IPS-15b (cell line): ENCODE measurements at regions not wholly inside any gene's neighbourhood (a gene's known extent, or its start where the extent isn't known, plus 50 kb on each side); places are given as distances from the start of the nearest gene placed in this dataset.
"Not testable (repeated sequence)": the region's sequence is repeated elsewhere in the genome, so short reads cannot be mapped to it uniquely, and the experiment has no call there.

ENCODE experiments used
- H3K27me3 ChIP-seq: one replicate; pipeline ENCODE4 v1.6.1; 2013; ENCODE audit warnings: low read length; ENCODE audit not compliant: control insufficient read depth, insufficient read depth
- H3K36me3 ChIP-seq: one replicate; pipeline ENCODE4 v1.6.1; 2013; ENCODE audit warnings: low read length; ENCODE audit not compliant: control insufficient read depth, insufficient read depth
- H3K4me1 ChIP-seq: one replicate; pipeline ENCODE4 v1.6.1; 2013; ENCODE audit warnings: mild to moderate bottlenecking, low read length; ENCODE audit not compliant: control insufficient read depth, insufficient read depth
- H3K4me3 ChIP-seq: one replicate; pipeline ENCODE4 v1.5.1; 2013; ENCODE audit warnings: low read depth, low read length
- H3K9ac ChIP-seq: one replicate; pipeline ENCODE4 v1.6.1; 2013; ENCODE audit warnings: low read depth, mild to moderate bottlenecking, low read length
- H3K9me3 ChIP-seq: one replicate; pipeline ENCODE4 v1.6.1; 2013; ENCODE audit warnings: mild to moderate bottlenecking, low read length; ENCODE audit not compliant: control insufficient read depth, insufficient read depth

GRCh38 chr2:143847257-143847656 is 672.7 kb downstream of the ZEB2 start:
- Histone ChIP-seq H3K36me3 (no peaks in the 10 kb centered on the region), H3K27me3 (no peaks in the 10 kb centered on the region), H3K4me3 (no peak overlapping the region), H3K9ac (no peak overlapping the region), H3K9me3 (no peaks in the 10 kb centered on the region), H3K4me1 (no peaks in the 10 kb centered on the region)

DNA sequence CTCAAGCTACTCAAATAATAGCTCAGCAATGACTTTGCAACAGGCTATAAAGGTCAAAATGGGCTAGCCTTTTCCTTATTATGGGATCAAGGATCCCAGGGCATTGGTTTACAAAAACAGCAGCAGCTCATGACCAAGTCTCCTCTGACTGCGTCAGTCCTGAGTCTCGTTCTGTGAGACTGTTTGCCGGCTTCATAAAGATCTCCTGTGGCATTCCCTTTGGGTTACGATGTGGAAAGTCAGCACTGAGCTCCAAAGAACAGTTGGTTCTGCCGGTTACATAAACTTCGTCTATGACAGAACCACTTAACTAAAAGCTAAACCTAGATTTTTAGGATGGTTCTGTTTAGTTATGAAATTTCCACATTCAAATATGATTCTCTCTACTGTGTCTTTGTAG is 674.9 kb downstream of the ZEB2 start:
- Histone ChIP-seq H3K9me3 (no peaks in the 10 kb centered on the region), H3K27me3 (no peaks in the 10 kb centered on the region), H3K4me1 (no peaks in the 10 kb centered on the region), H3K36me3 (no peaks in the 10 kb centered on the region), H3K4me3 (no peak overlapping the region), H3K9ac (no peak overlapping the region)

- H3K9ac ChIP-seq, result no peak overlapping the region
- no peak overlapping the region for H3K4me3 ChIP-seq
- no peaks in the 10 kb centered on the region for H3K27me3 ChIP-seq
- H3K36me3 ChIP-seq, result no peaks in the 10 kb centered on the region
- no peaks in the 10 kb centered on the region for H3K9me3 ChIP-seq
- no peaks in the 10 kb centered on the region for H3K4me1 ChIP-seq
Measured at GRCh38 chr2:143843686-143844085, 676.2 kb downstream of the ZEB2 start.

- H3K36me3 ChIP-seq, result no peaks in the 10 kb centered on the region
- H3K4me1 ChIP-seq, result no peaks in the 10 kb centered on the region
- no peaks in the 10 kb centered on the region for H3K9me3 ChIP-seq
- H3K9ac ChIP-seq, result no peak overlapping the region
- H3K4me3 ChIP-seq, result no peak overlapping the region
- H3K27me3 ChIP-seq, result no peaks in the 10 kb centered on the region
Measured at GRCh38 chr2:143842836-143843235, 677.1 kb downstream of the ZEB2 start.

- Histone ChIP-seq H3K27me3 (no peaks in the 10 kb centered on the region), H3K4me1 (no peaks in the 10 kb centered on the region), H3K36me3 (no peaks in the 10 kb centered on the region), H3K4me3 (no peak overlapping the region), H3K9me3 (no peaks in the 10 kb centered on the region), H3K9ac (no peak overlapping the region)
Measured at GRCh38 chr2:143841935-143842334, 678.0 kb downstream of the ZEB2 start.

- H3K27me3 ChIP-seq, result no peaks in the 10 kb centered on the region
- no peak overlapping the region for H3K9ac ChIP-seq
- no peaks in the 10 kb centered on the region for H3K4me1 ChIP-seq
- no peaks in the 10 kb centered on the region for H3K36me3 ChIP-seq
- H3K9me3 ChIP-seq, result no peaks in the 10 kb centered on the region
- H3K4me3 ChIP-seq, result no peak overlapping the region
Measured at GRCh38 chr2:143840601-143841000, 679.3 kb downstream of the ZEB2 start.

DNA sequence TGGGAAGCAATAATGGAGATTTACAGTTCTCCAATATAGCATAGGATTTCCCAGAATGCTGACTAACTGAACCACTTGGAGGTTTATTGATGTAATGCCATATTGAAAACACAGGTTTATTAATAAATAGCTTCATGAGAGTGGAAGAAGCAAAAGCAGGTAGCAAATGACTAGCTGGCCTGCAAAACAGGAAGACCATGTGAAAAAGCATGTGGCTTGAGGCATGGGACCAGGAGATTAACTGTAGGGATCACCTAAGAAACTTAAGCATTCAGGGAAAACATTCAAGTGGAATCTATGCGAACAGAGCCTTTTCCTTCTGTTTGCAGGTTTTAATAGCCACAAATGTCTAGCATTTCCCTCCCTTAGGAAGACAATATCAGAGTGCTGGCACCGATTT is 679.7 kb downstream of the ZEB2 start:
- Histone ChIP-seq H3K27me3 (no peaks in the 10 kb centered on the region), H3K4me1 (no peaks in the 10 kb centered on the region), H3K36me3 (no peaks in the 10 kb centered on the region), H3K4me3 (no peak overlapping the region), H3K9me3 (no peaks in the 10 kb centered on the region), H3K9ac (no peak overlapping the region)

- Histone ChIP-seq H3K27me3 (no peaks in the 10 kb centered on the region), H3K4me1 (no peaks in the 10 kb centered on the region), H3K36me3 (no peaks in the 10 kb centered on the region), H3K9ac (no peak overlapping the region), H3K4me3 (no peak overlapping the region), H3K9me3 (no peaks in the 10 kb centered on the region)
Measured at GRCh38 chr2:143839456-143839855, 680.5 kb downstream of the ZEB2 start.

DNA sequence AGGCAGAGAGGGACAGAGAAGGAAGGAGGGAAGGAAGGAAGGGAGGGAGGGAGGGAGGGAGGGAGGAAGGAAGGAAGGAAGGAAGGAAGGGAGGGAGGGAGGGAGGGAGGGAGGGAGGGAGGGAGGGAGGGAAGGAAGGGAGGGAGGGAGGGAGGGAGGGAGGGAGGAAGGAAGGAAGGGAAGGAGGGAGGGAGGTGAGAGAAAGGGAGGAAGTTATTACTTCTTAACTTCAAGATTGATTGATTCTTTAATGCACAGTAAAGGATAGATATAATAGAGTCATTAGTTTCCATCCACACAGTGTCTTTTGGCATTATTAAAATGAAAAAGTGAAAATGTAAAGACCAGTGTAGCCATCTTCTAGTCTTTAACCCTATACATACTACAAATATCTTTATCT is 682.9 kb downstream of the ZEB2 start:
- H3K4me1 ChIP-seq, H3K9me3 ChIP-seq, H3K9ac ChIP-seq, H3K4me3 ChIP-seq, H3K36me3 ChIP-seq, H3K27me3 ChIP-seq: not testable (repeated sequence)

DNA sequence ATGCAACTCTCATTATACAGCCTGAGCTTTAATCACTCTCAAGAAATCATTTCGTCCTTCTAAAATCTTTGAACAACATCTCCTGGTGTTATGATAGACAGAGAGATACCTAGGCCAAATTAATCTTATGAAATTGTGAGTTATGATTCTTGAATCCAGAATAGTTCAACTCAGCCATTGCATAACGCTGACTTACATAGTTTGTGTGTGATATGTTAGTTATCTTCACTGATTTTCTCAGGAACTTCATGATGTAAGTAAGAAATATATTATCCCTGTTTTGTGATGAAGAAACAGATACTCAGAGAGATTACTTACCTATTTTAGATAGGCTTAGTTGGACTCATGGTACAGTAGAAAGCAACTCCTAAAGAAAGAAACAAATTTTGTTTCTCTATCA is 684.4 kb downstream of the ZEB2 start:
- no peaks in the 10 kb centered on the region for H3K36me3 ChIP-seq
- no peaks in the 10 kb centered on the region for H3K27me3 ChIP-seq
- no peak overlapping the region for H3K9ac ChIP-seq
- H3K4me1 ChIP-seq, result peaks cover 8% of the 10 kb centered on the region
- no peaks in the 10 kb centered on the region for H3K9me3 ChIP-seq
- no peak overlapping the region for H3K4me3 ChIP-seq

GRCh38 chr2:143833015-143833660 is 686.8 kb downstream of the ZEB2 start:
- Histone ChIP-seq H3K4me1 (peaks cover 8% of the 10 kb centered on the region), H3K36me3 (no peaks in the 10 kb centered on the region), H3K27me3 (no peaks in the 10 kb centered on the region), H3K9me3 (no peaks in the 10 kb centered on the region), H3K9ac (no peak overlapping the region), H3K4me3 (no peak overlapping the region)

DNA sequence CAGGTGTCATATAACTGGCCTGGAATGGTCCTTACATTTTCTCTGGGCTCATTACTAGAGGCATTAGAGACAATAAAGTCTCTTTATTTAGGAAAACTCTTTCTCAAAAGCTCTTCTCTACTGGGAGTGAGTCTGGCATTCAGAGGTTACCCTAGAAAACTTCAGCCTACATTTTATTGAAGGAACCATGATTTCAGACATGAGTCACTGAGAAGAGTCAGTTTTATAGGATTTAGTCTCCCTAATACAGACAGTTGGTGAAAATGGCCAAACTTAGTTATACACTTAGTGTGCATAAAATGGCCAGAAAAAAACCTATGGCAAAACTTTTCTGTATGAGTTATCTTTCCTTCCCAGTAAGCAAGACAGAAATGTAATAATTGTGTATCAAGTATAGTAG is 689.4 kb downstream of the ZEB2 start:
- no peaks in the 10 kb centered on the region for H3K36me3 ChIP-seq
- H3K4me3 ChIP-seq, result no peak overlapping the region
- H3K9ac ChIP-seq, result no peak overlapping the region
- no peaks in the 10 kb centered on the region for H3K9me3 ChIP-seq
- peaks cover 8% of the 10 kb centered on the region for H3K4me1 ChIP-seq
- H3K27me3 ChIP-seq, result no peaks in the 10 kb centered on the region
